GM12878 (cell line): ENCODE measurements at regions not wholly inside any gene's neighbourhood (a gene's known extent, or its start where the extent isn't known, plus 50 kb on each side); places are given as distances from the start of the nearest gene placed in this dataset.

ENCODE experiments used
- ATAC-seq: fragments of 200-7000 bp; cut with Tn5 transposase; 3 replicates; pipeline ENCODE4 v1.9.1; 2020; ENCODE audit warnings: mild to moderate bottlenecking, moderate library complexity
- BruUV-seq: library from RNA; stranded (reverse); fragments of 400-500 nt; replicated peaks from 2 replicates; lab custom pipeline; 2021; lab: Mats Ljungman, UMichigan
- CTCF ChIA-PET: fragments of 300-600 bp; sonication (Branson Sonifier 250); formaldehyde crosslinking; extraction: SDS; loops from one replicate; lab custom pipeline; 2021; ENCODE audit warnings: inconsistent platforms; lab: Yijun Ruan, JAX
- POLR2A ChIA-PET: fragments of 350-600 bp; formaldehyde crosslinking; extraction: SDS; loops from one replicate; lab custom pipeline; 2021; ENCODE audit warnings: inconsistent platforms; lab: Charles Lee
- RAD21 ChIA-PET: fragments of 300-600 bp; sonication (Branson Sonifier 250); formaldehyde crosslinking; loops from one replicate; lab custom pipeline; 2023; ENCODE audit warnings: antibody characterized with exemption; ENCODE audit not compliant: unreplicated experiment; lab: Charles Lee
- SMC1A ChIA-PET: fragments of 300-600 bp; sonication (Branson Sonifier 250); formaldehyde crosslinking; loops from one replicate; lab custom pipeline; 2023; ENCODE audit not compliant: unreplicated experiment, uncharacterized antibody; lab: Charles Lee
- DNase-seq: peaks from one replicate; pipeline ENCODE4 v3.0.0-alpha.2; 2011; ENCODE audit warnings: low read depth, low spot score
- FAIRE-seq: peaks from 3 replicates; lab custom pipeline; 2011; peaks lifted over from hg19 to GRCh38; lab: Jason Lieb, UNC
- H2AFZ ChIP-seq: 2 replicates; pipeline ENCODE4 v1.6.0; 2011; ENCODE audit warnings: low read depth, low read length, control low read depth; ENCODE audit not compliant: control insufficient read depth
- H3K27ac ChIP-seq: 2 replicates; pipeline ENCODE4 v1.5.1; 2011; ENCODE audit warnings: control low read depth; ENCODE audit not compliant: control insufficient read depth, insufficient read depth
- H3K27me3 ChIP-seq, 2 experiments: replicated peaks in 1 of 2; 2 replicates each; pipeline versions ENCODE4 v1.6.0 to v1.6.1; 2011; ENCODE audit warnings: low read length in 1 of 2; ENCODE audit not compliant: control insufficient read depth in 2 of 2, insufficient read depth in 2 of 2
- H3K36me3 ChIP-seq, 2 experiments: 2 replicates each; pipeline ENCODE4 v1.5.1; 2011; ENCODE audit warnings: low read length in 1 of 2; ENCODE audit not compliant: control insufficient read depth in 2 of 2, insufficient read depth in 2 of 2
- H3K4me1 ChIP-seq: 2 replicates; pipeline ENCODE4 v1.6.1; 2011; ENCODE audit warnings: mild to moderate bottlenecking, low read length, moderate library complexity, mixed read lengths; ENCODE audit not compliant: control insufficient read depth, insufficient read depth
- H3K4me2 ChIP-seq: 2 replicates; pipeline ENCODE4 v1.6.0; 2011; ENCODE audit warnings: control low read depth; ENCODE audit not compliant: control insufficient read depth, insufficient read depth
- H3K4me3 ChIP-seq: fragments of 200-600 bp; sonication (generic); 2 replicates; pipeline ENCODE4 v1.5.1; 2016
- H3K79me2 ChIP-seq: 2 replicates; pipeline ENCODE4 v1.6.0; 2011; ENCODE audit warnings: low read length; ENCODE audit not compliant: control insufficient read depth, insufficient read depth
- H3K9ac ChIP-seq: 2 replicates; pipeline ENCODE4 v1.8.0; 2011; ENCODE audit warnings: low read length, control low read depth, mixed read lengths; ENCODE audit not compliant: control insufficient read depth, insufficient read depth
- H3K9me3 ChIP-seq: replicated peaks from 3 replicates; pipeline ENCODE4 v1.5.1; 2011; ENCODE audit warnings: mild to moderate bottlenecking, low read length; ENCODE audit not compliant: control insufficient read depth, insufficient read depth
- H4K20me1 ChIP-seq: 2 replicates; pipeline ENCODE4 v1.6.0; 2011; ENCODE audit not compliant: control insufficient read depth, insufficient read depth
- EZH2 ChIP-seq: IDR thresholded peaks from 2 replicates; pipeline ENCODE4 v1.6.1; 2012; ENCODE audit warnings: low read depth, mild to moderate bottlenecking, control low read depth, inconsistent platforms, low read length, borderline replicate concordance; ENCODE audit not compliant: control insufficient read depth
- ZNF217 ChIP-seq: fragments of 450-650 bp; IDR thresholded peaks from 2 replicates; pipeline ENCODE4 v1.6.1; 2017; ENCODE audit warnings: antibody characterized with exemption, mild to moderate bottlenecking
- WGBS: methylation state at CpG from one replicate; pipeline ENCODE4 v1.1.6; 2016; ENCODE audit warnings: low lambda C conversion rate; ENCODE audit not compliant: insufficient replicate concordance, insufficient coverage; ENCODE audit errors: missing lambda C conversion rate; 5-methylcytosine and 5-hydroxymethylcytosine counted together
- in situ Hi-C: fragments of 300-500 bp; cut with MboI; formaldehyde crosslinking; loops from 9 replicates; pipeline ENCODE4 v1.14.3; 2018; ENCODE audit warnings: mixed read lengths
- intact Hi-C: fragments of 100-400 bp; cut with micrococcal nuclease; formaldehyde crosslinking; loops from one replicate; pipeline ENCODE4 v1.14.2; 2022; ENCODE audit not compliant: unreplicated experiment
- TF ChIP-seq, protein P1 (sequence below): fragments of 450-650 bp; IDR thresholded peaks from 2 replicates; pipeline ENCODE4 v1.6.1; 2016; ENCODE audit warnings: mild to moderate bottlenecking
- TF ChIP-seq, protein P2 (sequence below): fragments of 450-650 bp; IDR thresholded peaks from 2 replicates; pipeline ENCODE4 v1.6.1; 2017; ENCODE audit warnings: mild to moderate bottlenecking, moderate library complexity
- TF ChIP-seq, protein P3 (sequence below): fragments of 450-650 bp; formaldehyde crosslinking; IDR thresholded peaks from 2 replicates; pipeline ENCODE4 v1.4.0; 2022; ENCODE audit warnings: mild to moderate bottlenecking, moderate library complexity

GRCh38 chr5:87069311-87069710 is 198.4 kb upstream of the RASA1 start:
- no peak overlapping the region for H3K4me3 ChIP-seq
- H2AFZ ChIP-seq: no peak overlapping the region; the same call in 1 of the 2 replicates
- H3K4me2 ChIP-seq: no peak overlapping the region
- H3K9me3 ChIP-seq: peaks cover 1% of the 10 kb centered on the region; the same call in 2 of the 3 replicates
- H3K27me3 ChIP-seq: no peaks in the 10 kb centered on the region
- no peak overlapping the region for H3K27ac ChIP-seq
- no peak overlapping the region for H3K9ac ChIP-seq
- H3K36me3 ChIP-seq: no peaks in the 10 kb centered on the region
- CTCF ChIA-PET: interaction anchor here (0.9 to 5.4 kb wide), 15 partner anchors 10 to 334 kb away, joined by 3 to 121 read pairs (median 9); no protein-coding TSS in a partner anchor
- H3K79me2 ChIP-seq: no peaks in the 10 kb centered on the region
- no peak for FAIRE-seq
- no TSS peak for BruUV-seq
- 96% methylated on average over 2 of the region's 2 CpGs for WGBS
- no peak for DNase-seq
- TF ChIP-seq, protein P1, sequence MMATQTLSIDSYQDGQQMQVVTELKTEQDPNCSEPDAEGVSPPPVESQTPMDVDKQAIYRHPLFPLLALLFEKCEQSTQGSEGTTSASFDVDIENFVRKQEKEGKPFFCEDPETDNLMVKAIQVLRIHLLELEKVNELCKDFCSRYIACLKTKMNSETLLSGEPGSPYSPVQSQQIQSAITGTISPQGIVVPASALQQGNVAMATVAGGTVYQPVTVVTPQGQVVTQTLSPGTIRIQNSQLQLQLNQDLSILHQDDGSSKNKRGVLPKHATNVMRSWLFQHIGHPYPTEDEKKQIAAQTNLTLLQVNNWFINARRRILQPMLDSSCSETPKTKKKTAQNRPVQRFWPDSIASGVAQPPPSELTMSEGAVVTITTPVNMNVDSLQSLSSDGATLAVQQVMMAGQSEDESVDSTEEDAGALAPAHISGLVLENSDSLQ: peak; percentile 20; the same call in 1 of the 2 replicates
- TF ChIP-seq EZH2: no peak
- TF ChIP-seq, protein P2, sequence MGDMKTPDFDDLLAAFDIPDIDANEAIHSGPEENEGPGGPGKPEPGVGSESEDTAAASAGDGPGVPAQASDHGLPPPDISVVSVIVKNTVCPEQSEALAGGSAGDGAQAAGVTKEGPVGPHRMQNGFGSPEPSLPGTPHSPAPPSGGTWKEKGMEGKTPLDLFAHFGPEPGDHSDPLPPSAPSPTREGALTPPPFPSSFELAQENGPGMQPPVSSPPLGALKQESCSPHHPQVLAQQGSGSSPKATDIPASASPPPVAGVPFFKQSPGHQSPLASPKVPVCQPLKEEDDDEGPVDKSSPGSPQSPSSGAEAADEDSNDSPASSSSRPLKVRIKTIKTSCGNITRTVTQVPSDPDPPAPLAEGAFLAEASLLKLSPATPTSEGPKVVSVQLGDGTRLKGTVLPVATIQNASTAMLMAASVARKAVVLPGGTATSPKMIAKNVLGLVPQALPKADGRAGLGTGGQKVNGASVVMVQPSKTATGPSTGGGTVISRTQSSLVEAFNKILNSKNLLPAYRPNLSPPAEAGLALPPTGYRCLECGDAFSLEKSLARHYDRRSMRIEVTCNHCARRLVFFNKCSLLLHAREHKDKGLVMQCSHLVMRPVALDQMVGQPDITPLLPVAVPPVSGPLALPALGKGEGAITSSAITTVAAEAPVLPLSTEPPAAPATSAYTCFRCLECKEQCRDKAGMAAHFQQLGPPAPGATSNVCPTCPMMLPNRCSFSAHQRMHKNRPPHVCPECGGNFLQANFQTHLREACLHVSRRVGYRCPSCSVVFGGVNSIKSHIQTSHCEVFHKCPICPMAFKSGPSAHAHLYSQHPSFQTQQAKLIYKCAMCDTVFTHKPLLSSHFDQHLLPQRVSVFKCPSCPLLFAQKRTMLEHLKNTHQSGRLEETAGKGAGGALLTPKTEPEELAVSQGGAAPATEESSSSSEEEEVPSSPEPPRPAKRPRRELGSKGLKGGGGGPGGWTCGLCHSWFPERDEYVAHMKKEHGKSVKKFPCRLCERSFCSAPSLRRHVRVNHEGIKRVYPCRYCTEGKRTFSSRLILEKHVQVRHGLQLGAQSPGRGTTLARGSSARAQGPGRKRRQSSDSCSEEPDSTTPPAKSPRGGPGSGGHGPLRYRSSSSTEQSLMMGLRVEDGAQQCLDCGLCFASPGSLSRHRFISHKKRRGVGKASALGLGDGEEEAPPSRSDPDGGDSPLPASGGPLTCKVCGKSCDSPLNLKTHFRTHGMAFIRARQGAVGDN: no peak
- TF ChIP-seq ZNF217: no peak
- TF ChIP-seq, protein P3, sequence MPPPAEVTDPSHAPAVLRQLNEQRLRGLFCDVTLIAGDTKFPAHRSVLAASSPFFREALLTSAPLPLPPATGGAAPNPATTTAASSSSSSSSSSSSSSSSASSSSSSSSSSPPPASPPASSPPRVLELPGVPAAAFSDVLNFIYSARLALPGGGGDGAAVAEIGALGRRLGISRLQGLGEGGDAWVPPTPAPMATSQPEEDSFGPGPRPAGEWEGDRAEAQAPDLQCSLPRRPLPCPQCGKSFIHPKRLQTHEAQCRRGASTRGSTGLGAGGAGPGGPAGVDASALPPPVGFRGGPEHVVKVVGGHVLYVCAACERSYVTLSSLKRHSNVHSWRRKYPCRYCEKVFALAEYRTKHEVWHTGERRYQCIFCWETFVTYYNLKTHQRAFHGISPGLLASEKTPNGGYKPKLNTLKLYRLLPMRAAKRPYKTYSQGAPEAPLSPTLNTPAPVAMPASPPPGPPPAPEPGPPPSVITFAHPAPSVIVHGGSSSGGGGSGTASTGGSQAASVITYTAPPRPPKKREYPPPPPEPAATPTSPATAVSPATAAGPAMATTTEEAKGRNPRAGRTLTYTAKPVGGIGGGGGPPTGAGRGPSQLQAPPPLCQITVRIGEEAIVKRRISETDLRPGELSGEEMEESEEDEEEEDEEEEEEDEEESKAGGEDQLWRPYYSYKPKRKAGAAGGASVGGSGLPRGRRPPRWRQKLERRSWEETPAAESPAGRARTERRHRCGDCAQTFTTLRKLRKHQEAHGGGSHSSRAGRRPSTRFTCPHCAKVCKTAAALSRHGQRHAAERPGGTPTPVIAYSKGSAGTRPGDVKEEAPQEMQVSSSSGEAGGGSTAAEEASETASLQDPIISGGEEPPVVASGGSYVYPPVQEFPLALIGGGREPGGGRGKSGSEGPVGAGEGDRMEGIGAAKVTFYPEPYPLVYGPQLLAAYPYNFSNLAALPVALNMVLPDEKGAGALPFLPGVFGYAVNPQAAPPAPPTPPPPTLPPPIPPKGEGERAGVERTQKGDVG (CRISPR knock-in tag): no peak
- RAD21 ChIA-PET: interaction anchor here (0.6 to 3.7 kb wide), 18 partner anchors 8 to 342 kb away, joined by 3 to 70 read pairs (median 8); no protein-coding TSS in a partner anchor
- in situ Hi-C loops (no loop called here), intact Hi-C loops (no loop called here)
- H3K4me1 ChIP-seq: peaks cover 10% of the 10 kb centered on the region; the same call in 1 of the 2 replicates
- SMC1A ChIA-PET: interaction anchor here (0.7 to 5.5 kb wide), 21 partner anchors 48 to 343 kb away, joined by 3 to 94 read pairs (median 11); partner anchors contain the start of gene CCNH
- H4K20me1 ChIP-seq: no peaks in the 10 kb centered on the region
- POLR2A ChIA-PET: interaction anchor here (0.6 to 2.4 kb wide), 3 partner anchors 43 to 325 kb away, joined by 3 to 6 read pairs (median 4); no protein-coding TSS in a partner anchor
- peak; percentile 39 for ATAC-seq
